ENCODE measurements at regions not wholly inside any gene's neighbourhood (a gene's known extent, or its start where the extent isn't known, plus 50 kb on each side); places are given as distances from the start of the nearest gene placed in this dataset.

GRCh38 chr4:173782660-173783059 lies 252.6 kb upstream of the HAND2 start:
- peaks cover 6% of the 10 kb centered on the region; the same call in 1 of the 2 replicates for H3K4me1 ChIP-seq
- H3K4me3 ChIP-seq (ENCODE audit: low read depth, low read length): no peak overlapping the region
- TF ChIP-seq CTCF (IDR thresholded peaks at IDR 0.05; ENCODE audit: low read depth, low read length): no peak
- DNase-seq: no peak
- no peaks in the 10 kb centered on the region; the same call in 1 of the 2 replicates for H3K36me3 ChIP-seq
- no peaks in the 10 kb centered on the region for H3K9me3 ChIP-seq
- no peaks in the 10 kb centered on the region for H3K27me3 ChIP-seq

DNA sequence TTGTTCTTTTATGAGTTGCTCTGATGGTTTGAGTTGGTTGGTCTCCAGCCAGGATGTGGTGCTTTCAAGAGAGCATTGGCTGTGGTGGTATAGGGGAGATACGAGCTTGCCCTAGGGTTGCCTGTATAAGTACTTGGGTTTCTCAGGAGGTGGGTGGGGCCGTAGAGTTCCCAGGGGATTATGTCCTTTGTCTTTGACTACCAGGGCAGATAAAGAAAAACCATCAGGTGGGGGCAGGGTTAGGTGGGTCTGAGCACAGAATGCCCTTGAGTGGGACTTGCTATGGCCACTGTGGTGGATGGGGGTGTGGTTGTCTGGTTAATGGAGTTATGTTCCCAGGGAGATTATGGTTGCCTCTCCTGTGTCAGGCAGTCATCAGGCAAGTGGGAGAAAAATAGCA lies 247.9 kb upstream of the HAND2 start:
- Histone ChIP-seq H3K27me3 (no peaks in the 10 kb centered on the region), H3K9me3 (no peaks in the 10 kb centered on the region; the same call in 1 of the 2 replicates), H3K36me3 (no peaks in the 10 kb centered on the region), H3K4me3 (ENCODE audit: low read depth, low read length) (no peak overlapping the region), H3K4me1 (peaks cover 5% of the 10 kb centered on the region; the same call in 1 of the 2 replicates)
- no peak for DNase-seq
- no peak for TF ChIP-seq CTCF (IDR thresholded peaks at IDR 0.05; ENCODE audit: low read depth, low read length)

DNA sequence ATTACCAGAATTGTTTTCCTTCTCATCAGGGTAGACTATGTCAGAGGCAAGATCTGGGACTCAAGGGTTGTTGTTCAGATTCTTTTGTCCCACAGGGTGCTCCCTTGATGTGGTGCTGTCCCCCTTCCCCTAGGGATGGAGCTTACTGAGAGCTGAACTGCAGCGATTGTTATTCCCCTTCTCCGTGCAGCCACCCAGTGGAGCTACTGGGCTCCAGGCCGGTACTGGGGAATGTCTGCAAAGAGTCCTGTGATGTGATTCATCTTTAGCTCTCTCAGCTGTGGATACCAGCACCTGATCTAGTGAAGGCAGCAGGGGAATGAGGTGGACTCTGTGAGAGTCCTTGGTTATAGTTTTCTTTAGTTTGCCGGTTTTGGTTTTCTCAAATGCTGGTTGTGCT lies 247.4 kb upstream of the HAND2 start:
- no peak for TF ChIP-seq CTCF (IDR thresholded peaks at IDR 0.05; ENCODE audit: low read depth, low read length)

GRCh38 chr4:173769568-173769967 lies 239.5 kb upstream of the HAND2 start:
- H3K4me3 ChIP-seq (ENCODE audit: low read depth, low read length): no peak overlapping the region
- peaks cover 13% of the 10 kb centered on the region for H3K4me1 ChIP-seq
- H3K36me3 ChIP-seq: no peaks in the 10 kb centered on the region
- no peaks in the 10 kb centered on the region for H3K27me3 ChIP-seq
- no peaks in the 10 kb centered on the region; the same call in 1 of the 2 replicates for H3K9me3 ChIP-seq
- no peak for TF ChIP-seq CTCF (IDR thresholded peaks at IDR 0.05; ENCODE audit: low read depth, low read length)
- no peak for DNase-seq

More for the DNA sequence above, 247.4 kb upstream of the HAND2 start:
- H3K4me3 ChIP-seq (ENCODE audit: low read depth, low read length): no peak overlapping the region
- no peaks in the 10 kb centered on the region for H3K36me3 ChIP-seq
- no peak for DNase-seq
- no peaks in the 10 kb centered on the region for H3K27me3 ChIP-seq
- H3K4me1 ChIP-seq: no peaks in the 10 kb centered on the region
- no peaks in the 10 kb centered on the region; the same call in 1 of the 2 replicates for H3K9me3 ChIP-seq

DNA sequence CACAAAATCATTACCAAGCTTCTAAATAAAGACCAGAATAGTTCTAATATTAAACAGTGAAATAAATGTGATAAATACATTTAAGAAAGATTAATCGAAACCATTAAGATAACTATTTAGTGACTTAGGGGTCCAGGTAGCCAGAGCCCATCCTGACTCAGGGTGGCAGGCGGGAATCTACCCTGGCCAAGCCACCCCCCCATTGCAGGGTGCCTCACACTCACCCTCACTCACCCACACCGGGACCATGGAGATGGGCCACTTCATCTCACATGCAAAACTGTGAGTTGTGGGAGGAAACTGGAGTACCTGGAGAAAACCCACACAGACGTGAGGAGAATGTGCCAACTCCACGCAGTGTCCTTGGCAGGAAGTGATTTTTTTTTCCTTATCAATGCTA lies 237.6 kb upstream of the HAND2 start:
- TF ChIP-seq CTCF (IDR thresholded peaks at IDR 0.05; ENCODE audit: low read depth, low read length): no peak
- Histone ChIP-seq H3K27me3 (no peaks in the 10 kb centered on the region), H3K36me3 (no peaks in the 10 kb centered on the region), H3K9me3 (no peaks in the 10 kb centered on the region; the same call in 1 of the 2 replicates), H3K4me1 (peaks cover 23% of the 10 kb centered on the region), H3K4me3 (ENCODE audit: low read depth, low read length) (no peak overlapping the region)
- DNase-seq: no peak

- no peaks in the 10 kb centered on the region for H3K9me3 ChIP-seq
- TF ChIP-seq CTCF (IDR thresholded peaks at IDR 0.05; ENCODE audit: low read depth, low read length): no peak
- peak; percentile 75 for DNase-seq
- H3K4me1 ChIP-seq: peaks cover 26% of the 10 kb centered on the region
- no peaks in the 10 kb centered on the region for H3K27me3 ChIP-seq
- H3K36me3 ChIP-seq: no peaks in the 10 kb centered on the region
- peak overlapping the region; percentile 8; the same call in 1 of the 2 replicates for H3K4me3 ChIP-seq (ENCODE audit: low read depth, low read length)
Observed at GRCh38 chr4:173766171-173766600, 236.2 kb upstream of the HAND2 start.

Measured in BE2C (cell line).